Panc1 (cell line): ENCODE measurements at regions not wholly inside any gene's neighbourhood (a gene's known extent, or its start where the extent isn't known, plus 50 kb on each side); places are given as distances from the start of the nearest gene placed in this dataset.

ENCODE experiments used
- POLR2AphosphoS5 ChIP-seq: IDR thresholded peaks from 2 replicates; pipeline ENCODE4 v1.6.1; 2012; ENCODE audit warnings: mild to moderate bottlenecking, low read depth, low read length, moderate library complexity
- SIN3A ChIP-seq: IDR thresholded peaks from 2 replicates; pipeline ENCODE4 v1.6.1; 2012; ENCODE audit warnings: low read depth, mild to moderate bottlenecking, low read length, moderate library complexity, borderline replicate concordance; ENCODE audit not compliant: insufficient read depth
- TF ChIP-seq, protein P1 (sequence below): fragments of 450-650 bp; IDR thresholded peaks from 2 replicates; pipeline ENCODE4 v1.5.1; 2017; ENCODE audit warnings: mild to moderate bottlenecking
- TF ChIP-seq, protein P2 (sequence below), 2 experiments: IDR thresholded peaks; 2 replicates each; pipeline ENCODE4 v1.6.1; 2011 to 2012; ENCODE audit warnings: low read depth in 2 of 2, control low read depth in 1 of 2, low read length in 1 of 2, mild to moderate bottlenecking in 1 of 2, moderate library complexity in 1 of 2; ENCODE audit not compliant: insufficient read depth in 1 of 2

DNA sequence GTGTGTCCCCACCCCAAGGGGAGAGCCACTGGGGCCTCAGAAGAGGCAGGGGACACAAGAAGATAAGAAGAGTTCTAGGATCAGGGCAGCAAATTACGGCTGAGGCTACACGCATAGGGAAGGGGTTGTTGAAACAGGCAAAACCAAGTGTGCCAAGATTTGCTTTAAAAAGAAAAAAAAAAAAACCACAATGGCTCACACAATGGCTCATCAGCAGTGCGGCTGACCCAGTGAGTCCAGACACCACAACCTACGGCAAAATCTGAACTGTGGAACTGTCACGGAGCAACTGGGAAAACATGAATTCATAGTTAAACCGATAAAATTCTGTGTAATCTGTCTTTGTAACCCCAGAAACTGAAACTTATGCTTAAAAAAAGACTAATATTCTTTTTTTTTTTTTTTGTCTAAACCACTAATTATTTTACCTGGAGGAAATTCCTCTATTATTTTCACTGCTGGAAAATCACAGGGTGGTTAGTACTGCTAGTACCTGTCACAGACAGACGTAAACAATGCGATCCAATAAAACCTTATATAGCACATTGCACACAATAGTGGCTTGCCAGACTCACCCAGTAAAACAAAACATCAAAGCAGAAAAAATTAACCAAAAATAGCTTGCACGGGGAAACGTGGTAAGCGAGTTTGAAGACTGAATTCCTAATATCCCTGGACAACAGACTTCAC lies 325.4 kb upstream of the TSHZ3 start:
- no peak for TF ChIP-seq POLR2AphosphoS5
- TF ChIP-seq SIN3A, result no peak
- TF ChIP-seq, protein P1, sequence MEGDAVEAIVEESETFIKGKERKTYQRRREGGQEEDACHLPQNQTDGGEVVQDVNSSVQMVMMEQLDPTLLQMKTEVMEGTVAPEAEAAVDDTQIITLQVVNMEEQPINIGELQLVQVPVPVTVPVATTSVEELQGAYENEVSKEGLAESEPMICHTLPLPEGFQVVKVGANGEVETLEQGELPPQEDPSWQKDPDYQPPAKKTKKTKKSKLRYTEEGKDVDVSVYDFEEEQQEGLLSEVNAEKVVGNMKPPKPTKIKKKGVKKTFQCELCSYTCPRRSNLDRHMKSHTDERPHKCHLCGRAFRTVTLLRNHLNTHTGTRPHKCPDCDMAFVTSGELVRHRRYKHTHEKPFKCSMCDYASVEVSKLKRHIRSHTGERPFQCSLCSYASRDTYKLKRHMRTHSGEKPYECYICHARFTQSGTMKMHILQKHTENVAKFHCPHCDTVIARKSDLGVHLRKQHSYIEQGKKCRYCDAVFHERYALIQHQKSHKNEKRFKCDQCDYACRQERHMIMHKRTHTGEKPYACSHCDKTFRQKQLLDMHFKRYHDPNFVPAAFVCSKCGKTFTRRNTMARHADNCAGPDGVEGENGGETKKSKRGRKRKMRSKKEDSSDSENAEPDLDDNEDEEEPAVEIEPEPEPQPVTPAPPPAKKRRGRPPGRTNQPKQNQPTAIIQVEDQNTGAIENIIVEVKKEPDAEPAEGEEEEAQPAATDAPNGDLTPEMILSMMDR, result no peak
- TF ChIP-seq, protein P2, sequence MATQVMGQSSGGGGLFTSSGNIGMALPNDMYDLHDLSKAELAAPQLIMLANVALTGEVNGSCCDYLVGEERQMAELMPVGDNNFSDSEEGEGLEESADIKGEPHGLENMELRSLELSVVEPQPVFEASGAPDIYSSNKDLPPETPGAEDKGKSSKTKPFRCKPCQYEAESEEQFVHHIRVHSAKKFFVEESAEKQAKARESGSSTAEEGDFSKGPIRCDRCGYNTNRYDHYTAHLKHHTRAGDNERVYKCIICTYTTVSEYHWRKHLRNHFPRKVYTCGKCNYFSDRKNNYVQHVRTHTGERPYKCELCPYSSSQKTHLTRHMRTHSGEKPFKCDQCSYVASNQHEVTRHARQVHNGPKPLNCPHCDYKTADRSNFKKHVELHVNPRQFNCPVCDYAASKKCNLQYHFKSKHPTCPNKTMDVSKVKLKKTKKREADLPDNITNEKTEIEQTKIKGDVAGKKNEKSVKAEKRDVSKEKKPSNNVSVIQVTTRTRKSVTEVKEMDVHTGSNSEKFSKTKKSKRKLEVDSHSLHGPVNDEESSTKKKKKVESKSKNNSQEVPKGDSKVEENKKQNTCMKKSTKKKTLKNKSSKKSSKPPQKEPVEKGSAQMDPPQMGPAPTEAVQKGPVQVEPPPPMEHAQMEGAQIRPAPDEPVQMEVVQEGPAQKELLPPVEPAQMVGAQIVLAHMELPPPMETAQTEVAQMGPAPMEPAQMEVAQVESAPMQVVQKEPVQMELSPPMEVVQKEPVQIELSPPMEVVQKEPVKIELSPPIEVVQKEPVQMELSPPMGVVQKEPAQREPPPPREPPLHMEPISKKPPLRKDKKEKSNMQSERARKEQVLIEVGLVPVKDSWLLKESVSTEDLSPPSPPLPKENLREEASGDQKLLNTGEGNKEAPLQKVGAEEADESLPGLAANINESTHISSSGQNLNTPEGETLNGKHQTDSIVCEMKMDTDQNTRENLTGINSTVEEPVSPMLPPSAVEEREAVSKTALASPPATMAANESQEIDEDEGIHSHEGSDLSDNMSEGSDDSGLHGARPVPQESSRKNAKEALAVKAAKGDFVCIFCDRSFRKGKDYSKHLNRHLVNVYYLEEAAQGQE (IDR thresholded peaks at IDR 0.05; ENCODE audit: insufficient read depth in 1 of 2, low read depth in 2 of 2, low read length in 1 of 2), result no peak
